H1 (cell line): ENCODE measurements at regions not wholly inside any gene's neighbourhood (a gene's known extent, or its start where the extent isn't known, plus 50 kb on each side); places are given as distances from the start of the nearest gene placed in this dataset.

Source experiments
- TF ChIP-seq, protein P1 (sequence below): fragments of 300-600 bp; sonication (generic); IDR thresholded peaks from 2 replicates; pipeline ENCODE4 v1.7.1; 2012; ENCODE audit warnings: low read length, moderate library complexity, mild to moderate bottlenecking, inconsistent platforms; ENCODE audit not compliant: insufficient replicate concordance

- TF ChIP-seq, protein P1, sequence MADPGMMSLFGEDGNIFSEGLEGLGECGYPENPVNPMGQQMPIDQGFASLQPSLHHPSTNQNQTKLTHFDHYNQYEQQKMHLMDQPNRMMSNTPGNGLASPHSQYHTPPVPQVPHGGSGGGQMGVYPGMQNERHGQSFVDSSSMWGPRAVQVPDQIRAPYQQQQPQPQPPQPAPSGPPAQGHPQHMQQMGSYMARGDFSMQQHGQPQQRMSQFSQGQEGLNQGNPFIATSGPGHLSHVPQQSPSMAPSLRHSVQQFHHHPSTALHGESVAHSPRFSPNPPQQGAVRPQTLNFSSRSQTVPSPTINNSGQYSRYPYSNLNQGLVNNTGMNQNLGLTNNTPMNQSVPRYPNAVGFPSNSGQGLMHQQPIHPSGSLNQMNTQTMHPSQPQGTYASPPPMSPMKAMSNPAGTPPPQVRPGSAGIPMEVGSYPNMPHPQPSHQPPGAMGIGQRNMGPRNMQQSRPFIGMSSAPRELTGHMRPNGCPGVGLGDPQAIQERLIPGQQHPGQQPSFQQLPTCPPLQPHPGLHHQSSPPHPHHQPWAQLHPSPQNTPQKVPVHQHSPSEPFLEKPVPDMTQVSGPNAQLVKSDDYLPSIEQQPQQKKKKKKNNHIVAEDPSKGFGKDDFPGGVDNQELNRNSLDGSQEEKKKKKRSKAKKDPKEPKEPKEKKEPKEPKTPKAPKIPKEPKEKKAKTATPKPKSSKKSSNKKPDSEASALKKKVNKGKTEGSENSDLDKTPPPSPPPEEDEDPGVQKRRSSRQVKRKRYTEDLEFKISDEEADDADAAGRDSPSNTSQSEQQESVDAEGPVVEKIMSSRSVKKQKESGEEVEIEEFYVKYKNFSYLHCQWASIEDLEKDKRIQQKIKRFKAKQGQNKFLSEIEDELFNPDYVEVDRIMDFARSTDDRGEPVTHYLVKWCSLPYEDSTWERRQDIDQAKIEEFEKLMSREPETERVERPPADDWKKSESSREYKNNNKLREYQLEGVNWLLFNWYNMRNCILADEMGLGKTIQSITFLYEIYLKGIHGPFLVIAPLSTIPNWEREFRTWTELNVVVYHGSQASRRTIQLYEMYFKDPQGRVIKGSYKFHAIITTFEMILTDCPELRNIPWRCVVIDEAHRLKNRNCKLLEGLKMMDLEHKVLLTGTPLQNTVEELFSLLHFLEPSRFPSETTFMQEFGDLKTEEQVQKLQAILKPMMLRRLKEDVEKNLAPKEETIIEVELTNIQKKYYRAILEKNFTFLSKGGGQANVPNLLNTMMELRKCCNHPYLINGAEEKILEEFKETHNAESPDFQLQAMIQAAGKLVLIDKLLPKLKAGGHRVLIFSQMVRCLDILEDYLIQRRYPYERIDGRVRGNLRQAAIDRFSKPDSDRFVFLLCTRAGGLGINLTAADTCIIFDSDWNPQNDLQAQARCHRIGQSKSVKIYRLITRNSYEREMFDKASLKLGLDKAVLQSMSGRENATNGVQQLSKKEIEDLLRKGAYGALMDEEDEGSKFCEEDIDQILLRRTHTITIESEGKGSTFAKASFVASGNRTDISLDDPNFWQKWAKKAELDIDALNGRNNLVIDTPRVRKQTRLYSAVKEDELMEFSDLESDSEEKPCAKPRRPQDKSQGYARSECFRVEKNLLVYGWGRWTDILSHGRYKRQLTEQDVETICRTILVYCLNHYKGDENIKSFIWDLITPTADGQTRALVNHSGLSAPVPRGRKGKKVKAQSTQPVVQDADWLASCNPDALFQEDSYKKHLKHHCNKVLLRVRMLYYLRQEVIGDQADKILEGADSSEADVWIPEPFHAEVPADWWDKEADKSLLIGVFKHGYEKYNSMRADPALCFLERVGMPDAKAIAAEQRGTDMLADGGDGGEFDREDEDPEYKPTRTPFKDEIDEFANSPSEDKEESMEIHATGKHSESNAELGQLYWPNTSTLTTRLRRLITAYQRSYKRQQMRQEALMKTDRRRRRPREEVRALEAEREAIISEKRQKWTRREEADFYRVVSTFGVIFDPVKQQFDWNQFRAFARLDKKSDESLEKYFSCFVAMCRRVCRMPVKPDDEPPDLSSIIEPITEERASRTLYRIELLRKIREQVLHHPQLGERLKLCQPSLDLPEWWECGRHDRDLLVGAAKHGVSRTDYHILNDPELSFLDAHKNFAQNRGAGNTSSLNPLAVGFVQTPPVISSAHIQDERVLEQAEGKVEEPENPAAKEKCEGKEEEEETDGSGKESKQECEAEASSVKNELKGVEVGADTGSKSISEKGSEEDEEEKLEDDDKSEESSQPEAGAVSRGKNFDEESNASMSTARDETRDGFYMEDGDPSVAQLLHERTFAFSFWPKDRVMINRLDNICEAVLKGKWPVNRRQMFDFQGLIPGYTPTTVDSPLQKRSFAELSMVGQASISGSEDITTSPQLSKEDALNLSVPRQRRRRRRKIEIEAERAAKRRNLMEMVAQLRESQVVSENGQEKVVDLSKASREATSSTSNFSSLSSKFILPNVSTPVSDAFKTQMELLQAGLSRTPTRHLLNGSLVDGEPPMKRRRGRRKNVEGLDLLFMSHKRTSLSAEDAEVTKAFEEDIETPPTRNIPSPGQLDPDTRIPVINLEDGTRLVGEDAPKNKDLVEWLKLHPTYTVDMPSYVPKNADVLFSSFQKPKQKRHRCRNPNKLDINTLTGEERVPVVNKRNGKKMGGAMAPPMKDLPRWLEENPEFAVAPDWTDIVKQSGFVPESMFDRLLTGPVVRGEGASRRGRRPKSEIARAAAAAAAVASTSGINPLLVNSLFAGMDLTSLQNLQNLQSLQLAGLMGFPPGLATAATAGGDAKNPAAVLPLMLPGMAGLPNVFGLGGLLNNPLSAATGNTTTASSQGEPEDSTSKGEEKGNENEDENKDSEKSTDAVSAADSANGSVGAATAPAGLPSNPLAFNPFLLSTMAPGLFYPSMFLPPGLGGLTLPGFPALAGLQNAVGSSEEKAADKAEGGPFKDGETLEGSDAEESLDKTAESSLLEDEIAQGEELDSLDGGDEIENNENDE, result no peak
Observed at GRCh38 chr1:30334767-30335166, 388.6 kb downstream of the MATN1 start (continued).
